HG03354 (cell line): ENCODE measurements at regions not wholly inside any gene's neighbourhood (a gene's known extent, or its start where the extent isn't known, plus 50 kb on each side); places are given as distances from the start of the nearest gene placed in this dataset.
"Not testable (repeated sequence)": the region's sequence is repeated elsewhere in the genome, so short reads cannot be mapped to it uniquely, and the experiment has no call there.

Experiments
- ATAC-seq: cut with Tn5 transposase; IDR thresholded peaks from one replicate; pipeline ENCODE4 v1.9.1; 2021; ENCODE audit warnings: mild to moderate bottlenecking; ENCODE audit not compliant: unreplicated experiment, poor library complexity, severe bottlenecking

- no peak for ATAC-seq
Measured at GRCh38 chr6:147664092-147664491, 155.6 kb downstream of the SAMD5 start.

GRCh38 chr6:147666255-147666654 is 157.8 kb downstream of the SAMD5 start:
- no peak for ATAC-seq

- ATAC-seq: no peak
Measured at GRCh38 chr6:147667082-147667481, 158.6 kb downstream of the SAMD5 start.

- ATAC-seq: no peak
Measured at GRCh38 chr6:147674099-147674498, 165.6 kb downstream of the SAMD5 start.

GRCh38 chr6:147674794-147675193 is 166.3 kb downstream of the SAMD5 start:
- no peak for ATAC-seq

GRCh38 chr6:147675281-147675680 is 166.8 kb downstream of the SAMD5 start:
- no peak for ATAC-seq

GRCh38 chr6:147676495-147677199 is 168.2 kb downstream of the SAMD5 start:
- no peak for ATAC-seq

GRCh38 chr6:147677647-147678046 is 169.2 kb downstream of the SAMD5 start:
- no peak for ATAC-seq

GRCh38 chr6:147678253-147678652 is 169.8 kb downstream of the SAMD5 start:
- no peak for ATAC-seq

- ATAC-seq: no peak
Measured at GRCh38 chr6:147684906-147685305, 176.4 kb downstream of the SAMD5 start.

- no peak for ATAC-seq
Measured at GRCh38 chr6:147689398-147689797, 180.9 kb downstream of the SAMD5 start.

- no peak for ATAC-seq
Measured at GRCh38 chr6:147691446-147691845, 183.0 kb downstream of the SAMD5 start.

- no peak for ATAC-seq
Measured at GRCh38 chr6:147693181-147693580, 184.7 kb downstream of the SAMD5 start.

- ATAC-seq: not testable (repeated sequence)
Measured at GRCh38 chr6:147694556-147694955, 186.1 kb downstream of the SAMD5 start.

- ATAC-seq: no peak
Measured at GRCh38 chr6:147695819-147696218, 187.3 kb downstream of the SAMD5 start.

- no peak for ATAC-seq
Measured at GRCh38 chr6:147699140-147699539, 190.7 kb downstream of the SAMD5 start.

GRCh38 chr6:147699637-147700036 is 191.1 kb downstream of the SAMD5 start:
- peak; percentile 39 for ATAC-seq

GRCh38 chr6:147700436-147701209 is 192.1 kb downstream of the SAMD5 start:
- ATAC-seq: no peak

GRCh38 chr6:147704691-147705090 is 196.2 kb downstream of the SAMD5 start:
- ATAC-seq: no peak

GRCh38 chr6:147707524-147707923 is 199.0 kb downstream of the SAMD5 start:
- ATAC-seq: no peak

GRCh38 chr6:147708170-147708569 is 199.7 kb downstream of the SAMD5 start:
- no peak for ATAC-seq
